ENCODE measurements at regions not wholly inside any gene's neighbourhood (a gene's known extent, or its start where the extent isn't known, plus 50 kb on each side); places are given as distances from the start of the nearest gene placed in this dataset.

DNA sequence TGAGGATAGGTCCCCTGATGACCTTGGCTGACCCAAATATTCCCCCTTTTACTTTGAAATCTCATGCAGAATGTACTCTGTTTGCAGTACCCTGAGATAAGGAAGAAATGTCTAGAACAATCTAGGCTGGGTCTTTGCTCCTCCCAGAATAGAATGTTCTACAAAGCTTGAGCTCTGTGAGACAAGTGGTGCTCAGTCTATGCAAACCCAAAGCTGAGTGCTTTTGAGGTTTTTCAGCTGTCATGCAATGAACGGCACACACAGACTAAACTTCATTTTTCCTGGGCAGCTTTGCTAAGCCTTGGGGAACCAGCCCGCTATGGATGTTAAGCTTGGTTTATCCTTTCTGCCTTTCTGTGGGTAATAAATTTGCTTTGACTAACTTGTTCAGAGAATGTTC lies 513.6 kb downstream of the FAT4 start:
- H3K4me3 ChIP-seq (ENCODE audit: low read depth, low read length): no peak overlapping the region
- no peak for DNase-seq (ENCODE audit: low read depth)

DNA sequence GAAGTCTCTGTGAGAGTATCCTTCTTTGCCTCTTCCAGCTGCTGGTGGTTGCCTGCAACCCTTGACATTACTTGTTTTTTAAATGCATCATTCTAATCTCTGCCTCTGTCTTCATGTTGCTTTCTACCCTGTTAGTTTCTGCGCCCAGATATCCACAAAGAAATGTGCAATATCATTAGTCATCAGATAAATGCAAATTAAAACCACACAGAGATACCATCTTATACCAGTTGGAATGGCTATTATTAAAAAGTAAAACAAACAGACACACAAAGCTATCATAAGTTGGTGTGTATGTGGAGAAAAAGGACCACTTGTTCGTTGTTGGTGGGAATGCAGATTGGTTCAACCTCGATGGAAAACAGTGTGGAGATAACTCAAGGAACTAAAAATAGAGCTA lies 517.4 kb downstream of the FAT4 start:
- DNase-seq (ENCODE audit: low read depth): no peak
- H3K4me3 ChIP-seq (ENCODE audit: low read depth, low read length): no peak overlapping the region

- no peak for DNase-seq (ENCODE audit: low read depth)
- H3K4me3 ChIP-seq (ENCODE audit: low read depth, low read length): no peak overlapping the region
Measured at GRCh38 chr4:125836597-125837195, 521.9 kb downstream of the FAT4 start.

DNA sequence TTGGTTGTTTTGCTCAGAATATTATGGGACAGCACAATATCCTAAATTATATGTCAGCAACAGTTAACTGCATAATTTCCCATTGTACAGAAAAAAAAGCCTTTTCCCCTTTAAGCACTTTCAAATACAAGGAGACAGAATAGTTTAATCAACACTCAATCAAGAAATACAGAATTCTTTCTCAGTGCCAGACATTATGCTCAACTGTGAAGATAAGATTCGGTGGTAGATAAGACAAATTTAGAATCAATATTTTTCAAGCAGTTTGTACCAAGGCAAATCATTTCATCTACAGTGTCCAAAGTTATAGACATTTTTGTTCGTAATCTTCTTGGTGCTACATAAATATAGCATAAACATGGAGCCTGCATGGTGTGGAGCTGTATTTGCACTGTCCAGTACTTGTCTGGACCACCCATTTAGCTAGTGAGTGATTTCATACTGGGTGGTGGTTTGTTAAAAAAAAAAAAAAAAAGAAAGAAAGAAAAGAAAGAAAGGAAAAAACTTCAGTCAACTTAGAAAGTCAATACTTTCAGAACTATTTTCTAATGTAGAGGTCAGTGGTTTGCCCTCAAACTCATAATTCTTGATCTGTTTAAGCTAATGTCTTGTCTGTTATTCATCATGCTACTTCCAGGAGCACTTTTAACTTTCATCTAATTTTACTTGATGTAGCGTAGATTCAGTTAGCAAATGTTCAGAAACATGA lies 522.9 kb downstream of the FAT4 start:
- DNase-seq (ENCODE audit: low read depth): no peak
- no peak overlapping the region for H3K4me3 ChIP-seq (ENCODE audit: low read depth, low read length)

DNA sequence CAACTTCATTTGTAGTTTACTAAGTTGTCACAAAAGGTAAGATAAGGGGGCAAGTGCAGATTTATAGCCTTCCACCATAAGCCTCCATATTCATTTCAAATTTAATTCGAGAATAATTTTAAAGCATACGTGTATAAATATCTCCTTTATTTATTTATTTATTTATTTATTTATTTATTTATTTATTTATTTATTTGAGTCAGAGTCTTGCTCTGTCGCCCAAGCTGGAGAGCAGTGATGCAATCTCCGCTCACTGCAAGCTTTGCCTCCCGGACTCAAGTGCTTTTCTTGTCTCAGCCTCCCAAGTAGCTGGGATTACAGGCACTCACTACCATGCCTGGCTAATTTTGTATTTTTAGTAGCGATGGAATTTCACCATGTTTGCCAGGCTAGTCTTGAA lies 523.4 kb downstream of the FAT4 start:
- DNase-seq (ENCODE audit: low read depth): no peak
- no peak overlapping the region for H3K4me3 ChIP-seq (ENCODE audit: low read depth, low read length)

- no peak for DNase-seq (ENCODE audit: low read depth)
- no peak overlapping the region for H3K4me3 ChIP-seq (ENCODE audit: low read depth, low read length)
Measured at GRCh38 chr4:125838924-125839323, 524.2 kb downstream of the FAT4 start.

DNA sequence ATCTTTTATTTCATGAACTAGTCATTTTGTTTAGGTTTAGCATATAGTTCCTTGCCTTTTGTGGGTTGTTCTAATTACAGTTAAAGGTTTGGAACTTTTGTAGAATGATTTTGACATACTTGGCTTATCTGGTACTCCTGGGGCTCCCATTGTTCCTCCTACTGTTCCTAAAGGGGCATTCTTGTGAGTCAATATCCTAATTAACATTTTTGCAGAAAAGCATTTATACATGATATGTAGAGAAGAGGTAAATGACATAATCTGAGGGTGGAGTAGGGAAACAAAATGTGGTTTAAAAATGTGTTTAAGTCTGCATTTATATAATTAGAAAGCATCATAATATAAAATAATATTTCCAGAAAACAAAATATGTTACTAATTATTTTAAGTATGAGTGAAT lies 529.2 kb downstream of the FAT4 start:
- DNase-seq (ENCODE audit: low read depth): no peak
- no peak overlapping the region for H3K4me3 ChIP-seq (ENCODE audit: low read depth, low read length)

- DNase-seq (ENCODE audit: low read depth): no peak
Measured at GRCh38 chr4:125847518-125847917, 532.8 kb downstream of the FAT4 start.

DNA sequence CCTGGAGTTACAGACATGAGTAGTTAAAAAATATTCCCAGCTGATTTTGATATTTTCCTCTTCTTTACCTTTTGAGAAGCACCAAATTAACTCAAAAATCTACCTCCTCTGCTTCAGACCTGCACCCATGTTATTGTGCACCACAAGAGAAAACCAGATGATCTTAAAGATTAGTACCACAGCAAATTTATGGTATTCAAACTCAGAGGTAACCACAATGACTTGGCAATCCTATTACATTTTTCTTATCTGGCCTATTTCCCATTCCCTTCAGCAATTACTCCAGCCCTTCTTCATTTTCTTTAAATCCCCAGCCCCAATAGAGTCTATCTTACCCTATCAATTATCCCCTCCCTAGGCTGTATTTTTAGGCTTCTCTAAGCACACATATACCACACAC lies 535.1 kb downstream of the FAT4 start:
- H3K4me3 ChIP-seq (ENCODE audit: low read depth, low read length): no peak overlapping the region
- DNase-seq (ENCODE audit: low read depth): peak; percentile 46

More at GRCh38 chr4:125847518-125847917, 532.8 kb downstream of the FAT4 start:
- no peak overlapping the region for H3K4me3 ChIP-seq (ENCODE audit: low read depth, low read length)

GRCh38 chr4:125891597-125892258 lies 577.0 kb downstream of the FAT4 start:
- DNase-seq (ENCODE audit: low read depth): peak; percentile 85

DNA sequence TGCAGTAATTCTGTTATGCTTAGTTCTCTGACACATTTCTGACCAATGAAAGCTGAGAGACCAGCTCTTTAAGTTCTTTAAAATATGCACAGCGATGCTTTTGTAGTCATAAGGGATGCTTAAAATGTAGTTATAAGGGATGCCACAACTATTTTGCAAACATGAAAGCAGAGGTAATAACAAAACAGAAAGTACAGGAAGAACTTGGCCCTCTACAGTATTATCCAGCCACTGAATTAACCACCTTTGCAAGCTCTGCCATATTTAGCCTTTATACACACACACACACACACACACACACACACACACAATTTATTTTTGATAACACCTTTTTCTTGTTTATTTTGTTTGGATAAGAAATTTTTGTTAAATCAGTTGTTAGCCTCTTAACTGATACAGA lies 590.0 kb downstream of the FAT4 start:
- DNase-seq (ENCODE audit: low read depth): no peak
- no peak overlapping the region for H3K4me3 ChIP-seq (ENCODE audit: low read depth, low read length)

More at GRCh38 chr4:125891597-125892258, 577.0 kb downstream of the FAT4 start:
- H3K4me3 ChIP-seq (ENCODE audit: low read depth, low read length): no peak overlapping the region

DNA sequence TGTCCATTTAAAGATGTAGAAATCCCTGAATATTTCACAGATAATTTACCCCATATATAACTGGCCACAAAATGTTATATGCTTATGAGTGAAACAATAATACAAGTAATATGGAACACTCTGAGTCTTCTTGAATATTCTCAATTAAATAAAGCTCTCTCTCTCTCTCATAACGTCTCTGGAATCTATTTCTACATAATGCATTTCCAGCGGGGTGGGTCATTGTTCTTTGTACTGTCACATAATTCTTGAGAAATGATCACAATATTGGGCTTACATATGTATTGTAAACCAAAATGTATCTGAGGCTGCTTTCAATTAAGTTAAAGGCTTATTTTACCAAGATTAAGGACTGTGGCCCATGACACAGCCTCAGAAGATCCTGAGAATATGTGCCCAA lies 596.3 kb downstream of the FAT4 start:
- no peak overlapping the region for H3K4me3 ChIP-seq (ENCODE audit: low read depth, low read length)

DNA sequence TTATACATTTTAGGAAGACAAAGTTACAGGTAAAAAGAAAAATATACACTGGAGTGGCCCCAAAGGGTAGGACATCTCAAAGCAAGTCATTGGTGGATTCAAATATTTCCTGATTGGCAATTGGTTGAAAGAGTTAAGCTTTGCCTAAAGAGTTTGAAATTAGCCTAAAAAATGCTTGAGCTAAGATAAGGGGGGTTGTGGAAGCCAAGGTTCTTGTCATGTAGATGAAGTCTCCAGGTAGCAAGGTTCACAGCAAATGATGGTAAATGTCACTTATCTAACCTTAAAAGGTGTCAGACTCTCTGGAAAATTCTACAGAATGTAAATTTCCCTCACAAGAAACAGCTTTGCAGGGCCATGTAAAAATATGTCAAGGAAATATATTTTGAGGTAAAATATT lies 596.7 kb downstream of the FAT4 start:
- DNase-seq (ENCODE audit: low read depth): no peak
- H3K4me3 ChIP-seq (ENCODE audit: low read depth, low read length): no peak overlapping the region

More for the DNA sequence above, 596.3 kb downstream of the FAT4 start:
- DNase-seq (ENCODE audit: low read depth): no peak

- no peak for DNase-seq (ENCODE audit: low read depth)
Measured at GRCh38 chr4:125917559-125917958, 602.8 kb downstream of the FAT4 start.

GRCh38 chr4:125928652-125929051 lies 613.9 kb downstream of the FAT4 start:
- DNase-seq (ENCODE audit: low read depth): no peak
- no peak overlapping the region for H3K4me3 ChIP-seq (ENCODE audit: low read depth, low read length)

More at GRCh38 chr4:125917559-125917958, 602.8 kb downstream of the FAT4 start:
- H3K4me3 ChIP-seq (ENCODE audit: low read depth, low read length): no peak overlapping the region

DNA sequence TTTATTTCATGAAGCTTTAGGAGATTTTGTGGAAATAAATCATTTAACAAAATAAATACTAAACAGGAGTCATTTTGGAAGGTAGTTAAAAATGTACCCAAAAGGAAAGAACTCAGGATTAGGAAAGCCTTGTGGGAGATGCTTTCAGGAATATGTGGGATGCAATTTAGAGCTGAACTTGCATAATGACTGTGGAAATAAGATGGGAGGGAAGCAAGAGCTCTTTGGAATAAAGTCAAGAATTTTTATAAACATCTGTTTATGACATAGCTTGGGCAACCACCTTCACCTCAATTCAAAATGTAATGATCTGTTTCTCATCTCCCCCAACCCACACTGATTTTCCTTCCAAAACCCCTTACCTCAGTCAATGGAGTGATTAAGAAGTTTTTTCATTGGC lies 623.8 kb downstream of the FAT4 start:
- no peak for DNase-seq (ENCODE audit: low read depth)
- H3K4me3 ChIP-seq (ENCODE audit: low read depth, low read length): no peak overlapping the region

GRCh38 chr4:125940426-125940825 lies 625.7 kb downstream of the FAT4 start:
- no peak overlapping the region for H3K4me3 ChIP-seq (ENCODE audit: low read depth, low read length)
- no peak for DNase-seq (ENCODE audit: low read depth)

- no peak for DNase-seq (ENCODE audit: low read depth)
- H3K4me3 ChIP-seq (ENCODE audit: low read depth, low read length): no peak overlapping the region
Measured at GRCh38 chr4:125944966-125945365, 630.2 kb downstream of the FAT4 start.

DNA sequence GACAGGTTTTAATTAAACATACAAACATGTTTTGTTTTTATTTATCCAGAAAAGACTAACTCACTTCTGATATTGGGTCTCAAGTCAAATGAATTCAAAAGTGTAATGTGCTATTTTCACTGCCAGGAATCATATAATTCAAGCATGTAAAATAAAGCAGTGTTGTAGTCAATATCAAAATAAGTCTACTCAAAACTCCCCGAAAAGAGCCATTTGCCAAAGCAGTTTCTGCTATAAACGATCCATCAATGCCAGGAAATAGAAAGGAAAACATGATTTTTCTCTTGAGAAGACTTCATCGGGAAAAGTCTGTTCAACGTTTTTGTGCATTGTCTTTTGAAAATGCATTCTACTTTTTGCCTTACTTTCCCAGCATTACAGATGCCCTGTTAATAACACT lies 633.3 kb downstream of the FAT4 start:
- H3K4me3 ChIP-seq (ENCODE audit: low read depth, low read length): no peak overlapping the region
- no peak for DNase-seq (ENCODE audit: low read depth)

- no peak overlapping the region for H3K4me3 ChIP-seq (ENCODE audit: low read depth, low read length)
- no peak for DNase-seq (ENCODE audit: low read depth)
Measured at GRCh38 chr4:125951261-125951887, 636.6 kb downstream of the FAT4 start.
